Central memory CD8-positive, alpha-beta T cell (primary cell): ENCODE measurements at regions not wholly inside any gene's neighbourhood (a gene's known extent, or its start where the extent isn't known, plus 50 kb on each side); places are given as distances from the start of the nearest gene placed in this dataset.
A peak's percentile ranks its signal among the peaks of the same experiment; 100 is the strongest.
"Not testable (repeated sequence)": the region's sequence is repeated elsewhere in the genome, so short reads cannot be mapped to it uniquely, and the experiment has no call there.

Experiments used
- ATAC-seq: fragments of 150-1000 bp; cut with Tn5 transposase; replicated peaks from 2 replicates; pipeline ENCODE4 v1.10.0; 2022; ENCODE audit warnings: mild to moderate bottlenecking, moderate FRiP score, moderate number of reproducible peaks; ENCODE audit not compliant: poor library complexity, severe bottlenecking; ENCODE audit errors: extremely low read depth
- DNase-seq, 2 donors: peaks; one replicate each; pipeline ENCODE4 v3.0.0; 2021; ENCODE audit warnings: low spot score in 2 of 2
- H3K27ac Mint-ChIP-seq: one replicate; pipeline ENCODE4 v1.8.0; 2022; ENCODE audit warnings: low read depth, mild to moderate bottlenecking, moderate library complexity, mixed read lengths
- H3K27me3 Mint-ChIP-seq: one replicate; pipeline ENCODE4 v1.8.0; 2022; ENCODE audit warnings: mixed read lengths
- H3K36me3 Mint-ChIP-seq: one replicate; pipeline ENCODE4 v1.8.0; 2022; ENCODE audit warnings: mild to moderate bottlenecking, moderate library complexity, mixed read lengths; ENCODE audit not compliant: insufficient read depth
- H3K4me1 Mint-ChIP-seq: one replicate; pipeline ENCODE4 v1.8.0; 2022; ENCODE audit warnings: mixed read lengths
- H3K4me3 Mint-ChIP-seq: one replicate; pipeline ENCODE4 v1.8.0; 2022; ENCODE audit warnings: mild to moderate bottlenecking, moderate library complexity, mixed read lengths
- H3K9me3 Mint-ChIP-seq: one replicate; pipeline ENCODE4 v1.8.0; 2022; ENCODE audit warnings: mixed read lengths

GRCh38 chr1:234899041-234899729 is 229.5 kb downstream of the TOMM20 start:
- ATAC-seq, result no peak
- DNase-seq, result no peak
- H3K4me3 Mint-ChIP-seq, result no peak overlapping the region
- H3K27ac Mint-ChIP-seq, result no peak overlapping the region
- H3K27me3 Mint-ChIP-seq, result no peaks in the 10 kb centered on the region
- peaks cover 8% of the 10 kb centered on the region for H3K4me1 Mint-ChIP-seq
- H3K9me3 Mint-ChIP-seq, result no peaks in the 10 kb centered on the region
- peaks cover 1% of the 10 kb centered on the region for H3K36me3 Mint-ChIP-seq

GRCh38 chr1:234898455-234899033 is 230.1 kb downstream of the TOMM20 start:
- H3K4me1 Mint-ChIP-seq, result peaks cover 12% of the 10 kb centered on the region
- no peaks in the 10 kb centered on the region for H3K9me3 Mint-ChIP-seq
- H3K27ac Mint-ChIP-seq, result no peak overlapping the region
- no peaks in the 10 kb centered on the region for H3K27me3 Mint-ChIP-seq
- no peak for DNase-seq
- H3K4me3 Mint-ChIP-seq, result no peak overlapping the region
- ATAC-seq, result no peak
- H3K36me3 Mint-ChIP-seq, result peaks cover 1% of the 10 kb centered on the region

DNA sequence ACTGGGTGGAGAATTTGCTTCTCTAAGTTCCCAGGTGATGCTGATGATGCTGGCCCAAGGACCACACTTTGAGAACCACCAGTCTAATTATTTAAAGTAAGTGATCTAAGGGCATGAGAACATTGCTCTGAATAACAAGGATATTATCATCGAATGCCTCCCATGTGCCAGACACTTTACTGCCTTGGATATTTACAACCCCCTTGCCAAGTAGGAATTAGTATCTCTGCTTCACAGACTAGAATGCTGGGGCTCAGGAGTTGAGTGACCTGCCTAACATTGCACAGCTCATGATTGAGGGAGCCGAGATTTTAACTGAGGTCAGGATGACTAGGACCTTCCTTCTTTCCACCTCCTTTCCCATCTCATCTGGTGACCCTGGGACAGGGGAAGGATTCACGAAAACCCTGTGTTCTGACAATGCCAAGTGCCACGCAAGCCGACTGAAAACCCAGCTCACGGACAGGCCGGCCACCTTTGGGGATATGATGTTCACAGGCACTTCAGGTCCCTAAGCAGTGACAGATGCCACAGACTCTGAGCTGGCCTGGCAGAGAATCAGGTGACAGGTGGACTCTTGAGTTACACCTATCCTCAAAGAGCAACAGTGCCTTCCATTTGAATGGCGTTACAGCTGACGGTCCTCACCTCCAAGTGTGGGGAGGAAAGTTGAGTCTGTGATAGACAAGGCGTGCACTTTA is 230.7 kb downstream of the TOMM20 start:
- ATAC-seq, result no peak
- Mint-ChIP-seq H3K4me3 (no peak overlapping the region), H3K4me1 (peaks cover 12% of the 10 kb centered on the region), H3K27me3 (no peaks in the 10 kb centered on the region), H3K27ac (no peak overlapping the region), H3K9me3 (no peaks in the 10 kb centered on the region), H3K36me3 (peaks cover 1% of the 10 kb centered on the region)
- DNase-seq, result no peak

DNA sequence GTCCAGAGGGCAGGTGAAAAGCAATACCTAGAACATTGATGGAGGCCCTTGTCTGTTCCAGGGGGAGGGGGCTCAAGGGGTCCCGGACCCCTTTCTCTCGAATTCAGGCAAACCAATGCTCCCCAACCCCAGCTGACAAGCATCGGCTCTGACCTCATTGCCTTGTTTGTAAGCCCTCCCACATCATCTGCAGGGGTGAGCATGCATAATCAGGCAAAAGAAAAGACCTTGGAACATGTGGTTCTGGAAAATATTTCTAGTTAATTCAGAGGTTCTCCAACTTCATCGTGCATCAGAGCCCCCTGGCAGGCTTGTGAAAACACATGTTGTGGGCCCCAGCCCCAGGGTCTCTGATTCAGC is 231.3 kb downstream of the TOMM20 start:
- H3K36me3 Mint-ChIP-seq, result peaks cover 1% of the 10 kb centered on the region
- no peaks in the 10 kb centered on the region for H3K27me3 Mint-ChIP-seq
- H3K4me3 Mint-ChIP-seq, result no peak overlapping the region
- no peak for ATAC-seq
- H3K9me3 Mint-ChIP-seq, result no peaks in the 10 kb centered on the region
- H3K27ac Mint-ChIP-seq, result no peak overlapping the region
- peaks cover 12% of the 10 kb centered on the region for H3K4me1 Mint-ChIP-seq
- no peak for DNase-seq

DNA sequence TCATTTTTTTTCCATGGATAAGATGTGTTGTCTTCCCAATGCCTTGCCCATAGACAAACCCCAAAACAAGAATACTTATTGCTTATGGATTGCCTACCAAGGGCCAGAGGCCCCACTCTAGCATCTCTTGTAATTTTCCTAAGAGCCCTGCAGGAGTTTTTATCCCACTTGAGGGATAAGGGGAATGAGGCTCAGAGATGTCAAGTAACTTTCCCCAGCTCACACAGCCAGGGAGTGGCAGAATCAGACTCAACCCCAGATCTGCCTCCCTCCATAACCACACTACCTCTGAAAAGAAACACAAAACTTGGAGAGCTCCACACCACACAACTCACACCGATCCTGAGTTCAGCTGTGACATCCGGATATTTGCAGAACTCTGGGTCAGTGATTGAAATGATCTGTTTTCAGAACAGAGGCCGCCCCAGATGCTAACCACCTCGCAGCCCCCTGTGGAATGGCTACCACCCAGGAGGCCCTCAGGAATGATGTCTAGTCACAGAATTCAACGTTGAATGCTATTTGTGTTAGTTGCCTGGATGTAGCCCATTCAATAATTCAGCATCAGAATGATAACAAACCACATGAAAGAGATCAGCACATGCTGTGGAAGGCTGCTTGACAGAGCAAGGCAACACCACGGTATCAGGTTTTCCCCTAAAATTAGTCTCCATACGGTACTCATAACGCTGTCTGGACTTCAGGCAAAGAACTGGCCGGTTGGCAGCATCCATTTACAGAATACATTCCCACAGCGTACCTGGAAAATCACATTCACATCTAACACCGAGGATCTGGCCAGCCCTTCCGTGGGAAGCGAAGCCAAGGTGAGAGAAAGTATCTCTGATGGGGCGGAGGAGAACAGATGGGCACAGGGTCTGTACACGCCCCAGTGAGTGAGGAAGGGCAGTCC is 231.9 kb downstream of the TOMM20 start:
- H3K4me3 Mint-ChIP-seq, result no peak overlapping the region
- DNase-seq (no peak), ATAC-seq (no peak)
- peaks cover 12% of the 10 kb centered on the region for H3K4me1 Mint-ChIP-seq
- H3K27ac Mint-ChIP-seq, result no peak overlapping the region
- no peaks in the 10 kb centered on the region for H3K27me3 Mint-ChIP-seq
- peaks cover 1% of the 10 kb centered on the region for H3K36me3 Mint-ChIP-seq
- no peaks in the 10 kb centered on the region for H3K9me3 Mint-ChIP-seq

- Mint-ChIP-seq H3K36me3 (peaks cover 1% of the 10 kb centered on the region), H3K27ac (no peak overlapping the region), H3K9me3 (no peaks in the 10 kb centered on the region), H3K27me3 (no peaks in the 10 kb centered on the region), H3K4me3 (no peak overlapping the region), H3K4me1 (peaks cover 12% of the 10 kb centered on the region)
- DNase-seq, result no peak
- no peak for ATAC-seq
Observed at GRCh38 chr1:234893725-234894630, 234.7 kb downstream of the TOMM20 start.

- no peaks in the 10 kb centered on the region for H3K9me3 Mint-ChIP-seq
- no peak overlapping the region for H3K4me3 Mint-ChIP-seq
- ATAC-seq (no peak), DNase-seq (no peak)
- no peaks in the 10 kb centered on the region for H3K27me3 Mint-ChIP-seq
- no peak overlapping the region for H3K27ac Mint-ChIP-seq
- peaks cover 12% of the 10 kb centered on the region for H3K4me1 Mint-ChIP-seq
- H3K36me3 Mint-ChIP-seq, result peaks cover 1% of the 10 kb centered on the region
Observed at GRCh38 chr1:234893359-234893724, 235.3 kb downstream of the TOMM20 start.

DNA sequence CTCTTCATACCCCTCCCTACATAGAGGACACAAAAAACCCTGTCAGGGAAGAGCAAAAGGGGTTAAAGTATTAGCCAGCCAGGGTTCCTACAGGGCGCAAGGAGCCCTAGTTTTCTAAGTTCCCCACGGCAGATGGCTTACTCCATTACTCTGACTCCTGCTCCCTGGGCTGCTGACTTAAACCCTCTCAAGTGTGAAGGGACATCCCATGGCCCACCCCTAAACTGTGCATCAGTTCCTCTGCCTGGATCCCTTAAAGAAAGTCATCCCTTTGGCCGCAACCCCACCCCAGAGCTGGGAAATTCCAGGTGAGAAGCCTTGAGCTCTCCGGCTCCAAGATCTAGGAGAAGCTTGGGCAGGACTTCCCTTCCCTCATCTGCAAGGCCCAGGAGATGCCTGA is 236.0 kb downstream of the TOMM20 start:
- DNase-seq, result no peak
- Mint-ChIP-seq H3K9me3 (no peaks in the 10 kb centered on the region), H3K36me3 (no peaks in the 10 kb centered on the region), H3K4me3 (no peak overlapping the region), H3K27me3 (no peaks in the 10 kb centered on the region), H3K27ac (no peak overlapping the region), H3K4me1 (peaks cover 12% of the 10 kb centered on the region)
- ATAC-seq, result no peak

- H3K4me1 Mint-ChIP-seq, result peaks cover 12% of the 10 kb centered on the region
Observed at GRCh38 chr1:234891427-234891826, 237.2 kb downstream of the TOMM20 start.

GRCh38 chr1:234889643-234890042 is 239.0 kb downstream of the TOMM20 start:
- Mint-ChIP-seq H3K4me1 (peaks cover 8% of the 10 kb centered on the region), H3K9me3 (no peaks in the 10 kb centered on the region), H3K27me3 (no peaks in the 10 kb centered on the region), H3K27ac (no peak overlapping the region), H3K4me3 (no peak overlapping the region), H3K36me3 (no peaks in the 10 kb centered on the region)
- no peak for ATAC-seq
- DNase-seq, result no peak

More at GRCh38 chr1:234891427-234891826, 237.2 kb downstream of the TOMM20 start:
- no peaks in the 10 kb centered on the region for H3K27me3 Mint-ChIP-seq
- no peak for ATAC-seq
- H3K4me3 Mint-ChIP-seq, result no peak overlapping the region
- H3K27ac Mint-ChIP-seq, result peak overlapping the region; percentile 64
- DNase-seq, result no peak
- no peaks in the 10 kb centered on the region for H3K9me3 Mint-ChIP-seq
- no peaks in the 10 kb centered on the region for H3K36me3 Mint-ChIP-seq

GRCh38 chr1:234888247-234888646 is 240.4 kb downstream of the TOMM20 start:
- not testable (repeated sequence) for H3K9me3 Mint-ChIP-seq, H3K27me3 Mint-ChIP-seq, ATAC-seq, H3K36me3 Mint-ChIP-seq, H3K4me3 Mint-ChIP-seq, DNase-seq, H3K27ac Mint-ChIP-seq, H3K4me1 Mint-ChIP-seq
